Progenitor cell of endocrine pancreas (in vitro differentiated cells): ENCODE measurements at regions not wholly inside any gene's neighbourhood (a gene's known extent, or its start where the extent isn't known, plus 50 kb on each side); places are given as distances from the start of the nearest gene placed in this dataset.

Source experiments
- DNase-seq: peaks from one replicate; pipeline ENCODE4 v3.0.0; 2021; ENCODE audit warnings: low spot score; ENCODE audit not compliant: unreplicated experiment
- H3K27ac Mint-ChIP-seq: 2 replicates; pipeline ENCODE4 v1.8.0; 2021; ENCODE audit warnings: mild to moderate bottlenecking, moderate library complexity, mixed read lengths
- H3K27me3 Mint-ChIP-seq: 2 replicates; pipeline ENCODE4 v1.8.0; 2021; ENCODE audit warnings: mixed read lengths
- H3K36me3 Mint-ChIP-seq: 2 replicates; pipeline ENCODE4 v1.8.0; 2022; ENCODE audit warnings: mixed read lengths; ENCODE audit not compliant: insufficient read depth
- H3K4me1 Mint-ChIP-seq: 2 replicates; pipeline ENCODE4 v1.8.0; 2021; ENCODE audit warnings: low read depth, mixed read lengths
- H3K4me3 Mint-ChIP-seq: 2 replicates; pipeline ENCODE4 v1.8.0; 2021; ENCODE audit warnings: low read depth, mild to moderate bottlenecking, moderate library complexity, mixed read lengths
- H3K9me3 Mint-ChIP-seq: 2 replicates; pipeline ENCODE4 v1.8.0; 2021; ENCODE audit warnings: low read depth, mixed read lengths
- TF ChIP-seq, protein P1 (sequence below): fragments of 200-600 bp; sonication (generic); IDR thresholded peaks from one replicate; pipeline ENCODE4 v1.5.0; 2021; ENCODE audit warnings: antibody characterized with exemption, mild to moderate bottlenecking; ENCODE audit not compliant: unreplicated experiment

DNA sequence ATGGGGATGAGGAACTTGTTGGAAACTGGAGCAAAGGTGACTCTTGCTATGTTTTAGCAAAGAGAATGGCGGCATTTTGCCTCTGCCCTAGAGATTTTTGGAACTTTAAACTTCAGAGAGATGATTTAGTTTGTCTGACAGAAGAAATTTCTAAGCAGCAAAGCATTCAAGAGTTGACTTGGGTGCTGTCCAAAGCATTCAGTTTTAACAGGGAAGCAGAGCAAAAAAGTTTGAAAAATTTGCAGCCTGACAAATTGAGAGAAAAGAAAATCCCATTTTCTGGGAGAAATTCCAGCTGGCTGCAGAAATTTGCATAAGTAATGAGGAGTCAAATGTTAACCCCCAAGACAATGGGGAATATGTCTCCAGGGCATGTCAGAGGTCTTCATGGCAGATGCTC lies 682.3 kb upstream of the ST8SIA4 start:
- TF ChIP-seq, protein P1, sequence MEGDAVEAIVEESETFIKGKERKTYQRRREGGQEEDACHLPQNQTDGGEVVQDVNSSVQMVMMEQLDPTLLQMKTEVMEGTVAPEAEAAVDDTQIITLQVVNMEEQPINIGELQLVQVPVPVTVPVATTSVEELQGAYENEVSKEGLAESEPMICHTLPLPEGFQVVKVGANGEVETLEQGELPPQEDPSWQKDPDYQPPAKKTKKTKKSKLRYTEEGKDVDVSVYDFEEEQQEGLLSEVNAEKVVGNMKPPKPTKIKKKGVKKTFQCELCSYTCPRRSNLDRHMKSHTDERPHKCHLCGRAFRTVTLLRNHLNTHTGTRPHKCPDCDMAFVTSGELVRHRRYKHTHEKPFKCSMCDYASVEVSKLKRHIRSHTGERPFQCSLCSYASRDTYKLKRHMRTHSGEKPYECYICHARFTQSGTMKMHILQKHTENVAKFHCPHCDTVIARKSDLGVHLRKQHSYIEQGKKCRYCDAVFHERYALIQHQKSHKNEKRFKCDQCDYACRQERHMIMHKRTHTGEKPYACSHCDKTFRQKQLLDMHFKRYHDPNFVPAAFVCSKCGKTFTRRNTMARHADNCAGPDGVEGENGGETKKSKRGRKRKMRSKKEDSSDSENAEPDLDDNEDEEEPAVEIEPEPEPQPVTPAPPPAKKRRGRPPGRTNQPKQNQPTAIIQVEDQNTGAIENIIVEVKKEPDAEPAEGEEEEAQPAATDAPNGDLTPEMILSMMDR, result no peak
- DNase-seq, result no peak
- Mint-ChIP-seq H3K4me3 (no peak overlapping the region), H3K27me3 (no peaks in the 10 kb centered on the region), H3K36me3 (no peaks in the 10 kb centered on the region), H3K4me1 (no peaks in the 10 kb centered on the region), H3K27ac (no peak overlapping the region), H3K9me3 (peaks cover 5% of the 10 kb centered on the region)

DNA sequence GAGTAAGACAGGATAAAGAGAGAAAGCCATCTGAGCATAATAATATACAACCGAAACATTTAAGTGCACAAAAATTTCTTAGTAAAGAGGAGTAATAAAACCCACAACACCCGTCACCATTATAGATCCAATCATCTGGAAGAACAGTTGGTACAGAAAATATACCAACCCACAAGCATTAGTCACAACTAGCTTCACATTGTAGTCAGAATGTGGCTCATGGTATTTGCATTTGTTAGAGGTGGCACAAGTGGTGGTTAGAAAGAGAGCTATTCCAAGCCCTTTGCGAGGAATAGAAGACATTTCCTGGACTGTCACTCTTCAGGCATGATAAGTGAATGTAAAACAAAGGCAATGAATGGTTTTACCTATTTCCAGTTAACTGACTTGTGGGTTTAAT lies 677.5 kb upstream of the ST8SIA4 start:
- Mint-ChIP-seq H3K27ac (no peak overlapping the region), H3K4me3 (no peak overlapping the region), H3K9me3 (no peaks in the 10 kb centered on the region), H3K36me3 (no peaks in the 10 kb centered on the region), H3K4me1 (no peaks in the 10 kb centered on the region), H3K27me3 (no peaks in the 10 kb centered on the region)
- TF ChIP-seq, protein P1, result no peak
- DNase-seq, result no peak

DNA sequence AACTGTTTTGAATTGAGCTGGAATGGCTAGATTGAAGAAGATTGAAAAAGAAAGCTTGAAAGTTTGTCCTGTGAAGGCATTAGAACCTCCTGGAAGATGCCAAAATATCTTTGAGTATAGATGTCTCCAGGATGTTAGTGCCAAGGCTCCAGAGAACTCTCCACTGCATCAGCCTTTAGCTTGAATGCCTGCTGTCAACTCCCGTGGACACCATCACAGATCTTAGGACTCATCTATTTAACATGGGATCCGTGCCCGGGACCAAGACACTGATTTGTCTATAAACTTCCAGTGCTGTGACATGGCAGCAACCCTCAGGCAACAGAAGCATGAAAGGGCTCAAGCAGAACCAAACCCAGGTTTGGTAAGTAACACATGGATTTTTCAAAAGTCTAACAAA lies 670.9 kb upstream of the ST8SIA4 start:
- Mint-ChIP-seq H3K4me1 (peaks cover 2% of the 10 kb centered on the region), H3K9me3 (no peaks in the 10 kb centered on the region), H3K27me3 (no peaks in the 10 kb centered on the region), H3K27ac (no peak overlapping the region), H3K4me3 (no peak overlapping the region), H3K36me3 (no peaks in the 10 kb centered on the region)
- TF ChIP-seq, protein P1, result no peak
- no peak for DNase-seq

DNA sequence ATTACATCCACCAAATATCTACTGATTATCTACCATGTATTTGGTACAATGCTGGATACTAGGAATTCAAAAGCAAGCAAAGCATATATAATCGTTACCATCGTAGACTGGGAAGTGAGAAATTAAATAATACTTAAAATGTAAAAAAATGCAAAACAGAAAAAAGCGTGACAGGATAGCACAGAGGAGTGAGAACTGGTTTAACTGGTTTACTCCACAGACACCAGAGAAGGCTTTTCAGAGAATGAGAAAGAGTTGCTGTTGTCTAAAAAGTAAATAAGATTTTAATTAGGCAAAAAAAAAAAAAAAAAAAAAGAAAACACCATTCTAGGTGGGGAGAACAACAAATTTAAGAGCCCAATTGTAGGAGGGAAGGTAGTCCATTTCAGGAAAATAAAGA lies 657.9 kb upstream of the ST8SIA4 start:
- Mint-ChIP-seq H3K4me3 (no peak overlapping the region), H3K27ac (no peak overlapping the region)
- no peak for DNase-seq

DNA sequence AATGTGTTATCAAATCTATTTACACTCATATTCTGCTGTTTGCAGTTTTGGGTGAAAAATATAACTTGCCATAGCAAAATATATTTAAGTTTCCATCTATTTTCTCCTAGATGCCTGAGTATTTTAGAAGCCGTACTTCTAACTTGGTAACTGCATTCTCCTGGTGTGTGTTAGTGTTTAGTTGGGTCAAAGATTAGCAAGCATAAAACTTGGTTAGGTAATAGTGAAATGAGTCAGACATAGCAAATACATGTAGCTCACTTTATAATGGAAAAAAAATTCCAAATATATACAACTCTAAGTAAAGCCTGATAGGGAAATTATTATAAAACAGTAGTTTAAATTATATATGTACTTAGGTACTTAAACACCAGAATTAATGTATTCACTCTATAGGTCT lies 640.7 kb upstream of the ST8SIA4 start:
- H3K9me3 Mint-ChIP-seq, result no peaks in the 10 kb centered on the region
- TF ChIP-seq, protein P1, result no peak
- H3K27ac Mint-ChIP-seq, result no peak overlapping the region
- H3K4me1 Mint-ChIP-seq, result no peaks in the 10 kb centered on the region
- no peaks in the 10 kb centered on the region for H3K36me3 Mint-ChIP-seq
- DNase-seq, result no peak
- no peak overlapping the region for H3K4me3 Mint-ChIP-seq
- no peaks in the 10 kb centered on the region for H3K27me3 Mint-ChIP-seq

More for the DNA sequence above, 657.9 kb upstream of the ST8SIA4 start:
- Mint-ChIP-seq H3K9me3 (peaks cover 12% of the 10 kb centered on the region), H3K4me1 (peaks cover 2% of the 10 kb centered on the region), H3K27me3 (no peaks in the 10 kb centered on the region), H3K36me3 (peaks cover 2% of the 10 kb centered on the region)
- TF ChIP-seq, protein P1, result no peak
